Parathyroid adenoma (tissue), 2 donors: ENCODE measurements at regions not wholly inside any gene's neighbourhood (a gene's known extent, or its start where the extent isn't known, plus 50 kb on each side); places are given as distances from the start of the nearest gene placed in this dataset.

ENCODE experiments used
- H2AFZ ChIP-seq: fragments of 300-600 bp; sonication (generic); one replicate; pipeline ENCODE4 v1.7.0; 2017; ENCODE audit warnings: antibody characterized with exemption, mild to moderate bottlenecking
- H3K27ac ChIP-seq: fragments of 300-600 bp; sonication (generic); one replicate; pipeline ENCODE4 v1.7.0; 2017
- H3K27me3 ChIP-seq: fragments of 300-600 bp; sonication (generic); one replicate; pipeline ENCODE4 v1.7.0; 2017; ENCODE audit warnings: low read length; ENCODE audit not compliant: control insufficient read depth, insufficient read depth
- H3K36me3 ChIP-seq: fragments of 300-600 bp; sonication (generic); one replicate; pipeline ENCODE4 v1.7.0; 2017; ENCODE audit warnings: low read length; ENCODE audit not compliant: control insufficient read depth, insufficient read depth
- H3K4me1 ChIP-seq: fragments of 300-600 bp; sonication (generic); one replicate; pipeline ENCODE4 v1.7.0; 2017; ENCODE audit warnings: control low read depth
- H3K4me2 ChIP-seq: fragments of 300-600 bp; sonication (generic); one replicate; pipeline ENCODE4 v1.7.0; 2017; ENCODE audit warnings: low read length
- H3K4me3 ChIP-seq: fragments of 300-600 bp; sonication (generic); one replicate; pipeline ENCODE4 v1.7.0; 2017; ENCODE audit warnings: low read depth, low read length
- H3K79me2 ChIP-seq: fragments of 300-600 bp; sonication (generic); one replicate; pipeline ENCODE4 v1.7.0; 2017; ENCODE audit warnings: control low read depth
- H3K9ac ChIP-seq: fragments of 300-600 bp; sonication (generic); one replicate; pipeline ENCODE4 v1.7.0; 2017; ENCODE audit warnings: mild to moderate bottlenecking
- H3K9me3 ChIP-seq: fragments of 300-600 bp; sonication (generic); one replicate; pipeline ENCODE4 v1.7.0; 2017; ENCODE audit warnings: low read length; ENCODE audit not compliant: control insufficient read depth
- CTCF ChIP-seq: fragments of 300-600 bp; sonication (generic); IDR thresholded peaks from one replicate; pipeline ENCODE4 v1.7.0; 2017; ENCODE audit warnings: antibody characterized with exemption, mild to moderate bottlenecking
- donor health status: primary hyperparathyroidism.

- no peaks in the 10 kb centered on the region for H3K79me2 ChIP-seq
- no peak for TF ChIP-seq CTCF
- H3K4me2 ChIP-seq, result no peak overlapping the region
- no peaks in the 10 kb centered on the region for H3K36me3 ChIP-seq
- H3K4me3 ChIP-seq, result no peak overlapping the region
- H3K27ac ChIP-seq, result no peak overlapping the region
- no peaks in the 10 kb centered on the region for H3K27me3 ChIP-seq
- no peak overlapping the region for H3K9ac ChIP-seq
- H3K9me3 ChIP-seq, result no peaks in the 10 kb centered on the region
- no peak overlapping the region for H2AFZ ChIP-seq
- H3K4me1 ChIP-seq, result no peaks in the 10 kb centered on the region
These were observed 629.0 kb downstream of the EPHA7 start for GRCh38 chr6:92790381-92790780.

- Histone ChIP-seq H3K27ac (no peak overlapping the region), H3K4me1 (peaks cover 7% of the 10 kb centered on the region), H3K9me3 (no peaks in the 10 kb centered on the region), H3K79me2 (no peaks in the 10 kb centered on the region), H3K27me3 (no peaks in the 10 kb centered on the region), H2AFZ (peak overlapping the region; percentile 5), H3K4me2 (no peak overlapping the region), H3K4me3 (no peak overlapping the region), H3K36me3 (no peaks in the 10 kb centered on the region), H3K9ac (no peak overlapping the region)
- TF ChIP-seq CTCF, result no peak
These were observed 635.1 kb downstream of the EPHA7 start for GRCh38 chr6:92784235-92784634.

- Histone ChIP-seq H3K27ac (no peak overlapping the region), H3K27me3 (no peaks in the 10 kb centered on the region), H3K9ac (no peak overlapping the region), H3K36me3 (no peaks in the 10 kb centered on the region), H3K4me1 (peaks cover 13% of the 10 kb centered on the region), H3K79me2 (no peaks in the 10 kb centered on the region), H3K4me3 (no peak overlapping the region), H3K9me3 (no peaks in the 10 kb centered on the region), H2AFZ (peak overlapping the region; percentile 29), H3K4me2 (peak overlapping the region; percentile 14)
- TF ChIP-seq CTCF, result no peak
These were observed 639.6 kb downstream of the EPHA7 start for GRCh38 chr6:92779746-92780145.

- no peaks in the 10 kb centered on the region for H3K9me3 ChIP-seq
- H3K4me3 ChIP-seq, result no peak overlapping the region
- H3K4me1 ChIP-seq, result peaks cover 13% of the 10 kb centered on the region
- no peaks in the 10 kb centered on the region for H3K79me2 ChIP-seq
- no peaks in the 10 kb centered on the region for H3K27me3 ChIP-seq
- TF ChIP-seq CTCF, result peak; percentile 68
- H3K4me2 ChIP-seq, result no peak overlapping the region
- H3K36me3 ChIP-seq, result no peaks in the 10 kb centered on the region
- H2AFZ ChIP-seq, result peak overlapping the region; percentile 76
- H3K9ac ChIP-seq, result no peak overlapping the region
- H3K27ac ChIP-seq, result peak overlapping the region; percentile 66
These were observed 642.1 kb downstream of the EPHA7 start for GRCh38 chr6:92777146-92777740.

- H3K27ac ChIP-seq, result no peak overlapping the region
- H3K4me2 ChIP-seq, result no peak overlapping the region
- no peak overlapping the region for H2AFZ ChIP-seq
- no peaks in the 10 kb centered on the region for H3K27me3 ChIP-seq
- no peaks in the 10 kb centered on the region for H3K4me1 ChIP-seq
- H3K9me3 ChIP-seq, result no peaks in the 10 kb centered on the region
- H3K36me3 ChIP-seq, result no peaks in the 10 kb centered on the region
- H3K79me2 ChIP-seq, result no peaks in the 10 kb centered on the region
- no peak for TF ChIP-seq CTCF
- no peak overlapping the region for H3K9ac ChIP-seq
- H3K4me3 ChIP-seq, result no peak overlapping the region
These were observed 648.8 kb downstream of the EPHA7 start for GRCh38 chr6:92770540-92770939.
